Inflammatory macrophage (primary cell): ENCODE measurements at regions not wholly inside any gene's neighbourhood (a gene's known extent, or its start where the extent isn't known, plus 50 kb on each side); places are given as distances from the start of the nearest gene placed in this dataset.
"Not testable (repeated sequence)": the region's sequence is repeated elsewhere in the genome, so short reads cannot be mapped to it uniquely, and the experiment has no call there.

Experiments
- DNase-seq, 2 donors: peaks; one replicate each; pipeline ENCODE4 v3.0.0-alpha.2; 2020 to 2022

- no peak for DNase-seq
Observed at GRCh38 chr3:104437131-104437750, 929.5 kb upstream of the ALCAM start.

- no peak for DNase-seq
Observed at GRCh38 chr3:104437891-104438290, 928.8 kb upstream of the ALCAM start.

- no peak for DNase-seq
Observed at GRCh38 chr3:104438706-104439105, 928.0 kb upstream of the ALCAM start.

DNA sequence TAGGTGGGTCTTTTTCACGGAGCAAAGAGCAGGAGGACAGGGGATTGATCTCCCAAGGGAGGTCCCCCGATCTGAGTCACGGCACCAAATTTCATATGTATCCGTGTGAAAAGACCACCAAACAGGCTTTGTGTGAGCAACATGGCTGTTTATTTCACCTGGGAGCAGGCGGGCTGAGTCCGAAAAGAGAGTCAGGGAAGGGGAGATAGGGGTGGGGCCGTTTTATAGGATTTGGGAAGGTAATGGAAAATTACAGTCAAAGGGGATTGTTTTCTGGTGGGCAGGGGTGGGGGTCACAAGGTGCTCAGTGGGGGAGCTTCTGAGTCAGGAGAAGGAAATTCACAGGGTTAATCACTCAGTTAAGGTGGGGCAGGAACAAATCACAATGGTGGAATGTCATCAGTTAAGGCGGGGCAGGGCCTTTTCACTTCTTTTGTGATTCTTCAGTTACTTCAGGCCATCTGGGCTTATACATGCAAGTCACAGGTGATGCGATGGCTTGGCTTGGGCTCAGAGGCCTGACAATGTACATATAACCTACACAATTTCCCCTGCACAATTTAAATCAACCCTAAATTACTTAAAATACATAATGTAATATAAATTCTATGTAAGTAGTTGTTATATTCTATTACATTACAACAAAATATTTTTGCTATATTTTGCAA is 921.3 kb upstream of the ALCAM start:
- not testable (repeated sequence) for DNase-seq

DNA sequence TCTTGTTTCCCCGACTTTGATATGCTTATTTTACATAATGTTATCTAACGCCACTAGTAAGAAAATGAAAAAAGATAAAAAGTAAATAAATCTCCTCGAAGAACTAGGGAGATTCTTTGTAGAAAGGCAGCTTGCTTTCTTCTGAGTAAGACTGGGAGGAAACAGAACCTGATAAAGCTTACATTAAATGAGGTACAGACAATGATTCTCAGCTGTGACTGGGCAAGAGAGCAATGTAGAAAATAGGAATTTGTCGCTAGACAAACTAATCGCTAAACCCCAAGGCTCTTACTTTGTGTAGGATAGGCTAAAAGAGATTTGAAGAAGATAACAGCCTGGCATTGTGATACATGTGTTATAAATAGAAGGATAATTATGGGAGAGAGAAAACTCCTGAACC is 919.0 kb upstream of the ALCAM start:
- DNase-seq = no peak

DNA sequence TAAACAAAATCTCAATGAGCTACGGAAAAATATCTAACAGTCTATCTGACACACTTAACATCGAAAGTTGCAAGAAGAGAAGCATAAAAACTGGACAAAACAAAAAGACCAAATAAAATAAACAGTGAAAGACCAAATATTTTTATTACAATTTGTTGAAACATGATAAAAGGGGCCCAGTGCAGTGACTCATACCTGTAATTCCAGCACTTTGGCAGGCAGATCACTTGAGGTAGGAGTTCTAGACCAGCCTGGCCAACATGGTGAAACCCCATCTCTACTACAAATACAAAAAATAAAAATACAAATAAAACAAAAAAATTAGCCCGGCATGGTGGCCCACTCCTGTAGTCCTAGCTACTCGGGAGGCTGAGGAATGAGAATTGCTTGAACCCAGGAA is 914.0 kb upstream of the ALCAM start:
- DNase-seq = no peak

- DNase-seq = no peak
Observed at GRCh38 chr3:104458657-104459056, 908.1 kb upstream of the ALCAM start.

GRCh38 chr3:104460477-104461406 is 906.0 kb upstream of the ALCAM start:
- no peak for DNase-seq

DNA sequence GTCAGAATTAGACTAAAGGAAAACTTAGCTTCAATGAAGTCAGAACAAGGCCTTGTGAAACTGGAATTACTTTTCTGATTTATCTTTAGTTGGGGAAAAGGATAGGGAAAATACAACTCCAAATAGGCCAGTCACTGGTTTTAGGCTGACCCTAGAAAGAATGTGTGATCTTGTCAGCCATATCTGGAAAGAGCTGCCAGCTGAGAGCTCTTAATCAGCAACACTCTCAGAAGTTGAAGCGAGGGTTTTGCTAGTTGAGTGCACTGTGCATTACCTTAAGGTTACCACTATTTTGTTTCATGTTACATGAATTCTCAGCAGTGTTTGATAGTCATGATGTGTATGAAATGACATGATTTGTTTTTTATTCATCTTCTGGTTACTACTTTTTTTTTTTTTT is 905.3 kb upstream of the ALCAM start:
- DNase-seq = no peak

GRCh38 chr3:104472221-104472620 is 894.5 kb upstream of the ALCAM start:
- no peak for DNase-seq

- no peak for DNase-seq
Observed at GRCh38 chr3:104474011-104474410, 892.7 kb upstream of the ALCAM start.

GRCh38 chr3:104503022-104503421 is 863.7 kb upstream of the ALCAM start:
- DNase-seq = no peak

- DNase-seq = no peak
Observed at GRCh38 chr3:104510131-104510849, 856.4 kb upstream of the ALCAM start.

GRCh38 chr3:104514371-104514770 is 852.3 kb upstream of the ALCAM start:
- no peak for DNase-seq

GRCh38 chr3:104514776-104515175 is 851.9 kb upstream of the ALCAM start:
- DNase-seq = no peak

- DNase-seq = no peak
Observed at GRCh38 chr3:104519068-104519467, 847.6 kb upstream of the ALCAM start.

DNA sequence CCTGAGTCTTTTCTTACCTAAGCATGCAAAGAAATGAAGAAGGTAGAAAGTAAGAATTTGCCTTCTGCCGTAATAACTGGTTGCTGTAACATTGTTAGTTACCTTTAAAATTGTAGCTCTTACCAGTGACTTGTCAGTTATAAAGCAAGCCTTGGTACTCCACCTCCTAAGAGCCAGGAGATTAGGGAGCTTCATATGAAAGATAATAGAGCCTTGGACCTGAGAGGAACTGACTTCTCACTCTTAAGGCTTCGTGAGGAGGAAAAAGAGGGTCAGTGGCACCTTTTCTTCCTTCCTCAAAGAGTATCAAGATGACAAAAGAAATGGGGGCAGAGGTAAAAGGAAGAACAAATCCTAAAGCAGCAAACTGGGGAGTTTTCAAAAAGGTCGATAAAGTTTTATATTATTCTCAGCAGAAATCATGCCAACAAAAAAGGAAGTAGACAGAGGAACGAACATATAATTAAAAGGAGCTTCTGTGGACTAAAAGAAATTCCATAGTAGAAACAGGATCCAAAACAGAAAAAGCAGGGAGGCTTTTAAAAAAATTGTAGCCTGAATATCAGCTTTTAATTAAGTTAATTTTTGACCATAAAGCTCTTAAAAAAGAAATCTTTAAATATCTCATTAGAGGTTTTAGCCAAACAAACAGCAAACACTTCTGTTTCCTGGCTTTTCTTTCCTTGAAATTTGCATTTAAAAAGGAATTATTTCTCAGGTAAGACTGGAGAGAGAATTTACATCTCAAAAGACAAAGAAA is 847.1 kb upstream of the ALCAM start:
- no peak for DNase-seq

DNA sequence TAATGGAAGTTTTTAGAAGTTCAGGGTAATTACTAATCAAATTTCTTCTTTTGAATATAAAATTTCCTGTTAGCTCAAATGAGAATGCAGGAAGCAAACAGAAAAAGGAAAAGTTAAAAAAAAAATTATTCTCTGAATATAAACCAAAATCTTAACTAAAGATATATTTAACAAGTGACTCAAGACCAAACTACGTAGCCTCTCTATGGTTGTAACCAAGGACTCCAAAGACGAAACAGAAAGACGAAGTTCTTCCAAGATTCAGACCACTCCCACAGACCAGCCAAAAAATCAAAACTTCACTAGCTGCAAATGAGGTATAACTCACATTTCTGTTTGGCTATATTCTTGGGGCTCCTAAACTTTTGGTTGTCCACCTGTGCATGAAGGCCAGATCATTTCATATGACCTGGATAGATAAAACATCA is 846.5 kb upstream of the ALCAM start:
- no peak for DNase-seq

GRCh38 chr3:104521606-104522336 is 844.9 kb upstream of the ALCAM start:
- DNase-seq = no peak

GRCh38 chr3:104523136-104523535 is 843.6 kb upstream of the ALCAM start:
- no peak for DNase-seq

GRCh38 chr3:104526901-104527401 is 839.8 kb upstream of the ALCAM start:
- no peak for DNase-seq
